Prostate gland (tissue), 2 donors: ENCODE measurements at regions not wholly inside any gene's neighbourhood (a gene's known extent, or its start where the extent isn't known, plus 50 kb on each side); places are given as distances from the start of the nearest gene placed in this dataset.

Experiments
- DNase-seq: peaks from one replicate; pipeline ENCODE4 v3.0.0-alpha.2; 2019; ENCODE audit warnings: low spot score
- H3K27ac ChIP-seq, 2 donors: fragments of 200-600 bp; sonication (generic); 2 replicates each; pipeline ENCODE4 v1.5.1; 2017 to 2019
- H3K27me3 ChIP-seq: fragments of 200-600 bp; sonication (generic); replicated peaks from 2 replicates; pipeline ENCODE4 v1.5.1; 2019; ENCODE audit not compliant: insufficient read depth
- H3K36me3 ChIP-seq, 2 donors: fragments of 200-600 bp; sonication (generic); 1 replicate in 1 of 2; 2 replicates in 1 of 2; pipeline versions ENCODE4 v1.5.1 to v1.8.1; 2017 to 2019
- H3K4me1 ChIP-seq: fragments of 200-600 bp; sonication (generic); replicated peaks from 2 replicates; pipeline ENCODE4 v1.5.1; 2019
- H3K4me3 ChIP-seq, 2 donors: fragments of 200-600 bp; sonication (generic); 2 replicates each; pipeline ENCODE4 v1.5.1; 2017 to 2019
- H3K9me3 ChIP-seq: fragments of 200-600 bp; sonication (generic); 2 replicates; pipeline ENCODE4 v1.5.1; 2017
- POLR2A ChIP-seq: fragments of 450-650 bp; IDR thresholded peaks from one replicate; pipeline ENCODE4 v1.6.1; 2016; ENCODE audit warnings: antibody characterized with exemption, mild to moderate bottlenecking
- POLR2AphosphoS5 ChIP-seq: sonication (generic); formaldehyde crosslinking; IDR thresholded peaks from one replicate; pipeline ENCODE4 v1.6.1; 2017; ENCODE audit warnings: antibody characterized with exemption
- WGBS: methylation state at CpG from one replicate; pipeline ENCODE4 v1.1.5; 2018; 5-methylcytosine and 5-hydroxymethylcytosine counted together
- intact Hi-C: fragments of 100-400 bp; cut with DNase I; formaldehyde crosslinking; loops from one replicate; pipeline ENCODE4 v1.14.2; 2022
- TF ChIP-seq, protein P1 (sequence below), 4 experiments: fragments of 200-600 bp in 2 of 4; fragments of 450-650 bp in 2 of 4; sonication (generic) in 2 of 4; IDR thresholded peaks; 1 replicate in 3 of 4; 2 replicates in 1 of 4; pipeline ENCODE4 v1.5.1; 2016 to 2019; ENCODE audit warnings: antibody characterized with exemption in 4 of 4, mild to moderate bottlenecking in 2 of 4, moderate library complexity in 2 of 4

DNA sequence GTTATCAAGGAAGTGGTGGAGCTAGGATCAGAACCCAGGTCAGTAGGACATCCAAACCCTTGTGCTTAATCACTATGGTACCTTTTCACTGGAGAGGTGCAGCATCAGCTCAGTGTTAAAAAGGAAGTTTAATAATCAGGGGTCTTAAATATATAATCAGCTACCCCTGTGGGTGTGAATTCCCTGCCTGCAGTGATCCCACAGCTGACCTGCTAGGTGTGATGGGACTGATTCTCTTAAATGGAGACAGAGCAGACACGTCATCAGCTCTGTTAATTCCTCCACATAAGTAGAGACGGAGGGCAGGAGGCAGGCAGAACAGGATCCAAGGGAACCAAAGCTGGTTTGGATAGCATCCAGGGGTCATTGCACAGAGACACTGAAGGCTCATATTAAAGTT is 154.1 kb upstream of the CRBN start:
- no peak overlapping the region for H3K27ac ChIP-seq
- no peaks in the 10 kb centered on the region for H3K27me3 ChIP-seq
- DNase-seq = no peak
- no peaks in the 10 kb centered on the region for H3K4me1 ChIP-seq
- WGBS = 79% methylated on average over 2 of the region's 2 CpGs
- H3K36me3 ChIP-seq = no peaks in the 10 kb centered on the region
- H3K9me3 ChIP-seq = no peaks in the 10 kb centered on the region
- TF ChIP-seq, protein P1, sequence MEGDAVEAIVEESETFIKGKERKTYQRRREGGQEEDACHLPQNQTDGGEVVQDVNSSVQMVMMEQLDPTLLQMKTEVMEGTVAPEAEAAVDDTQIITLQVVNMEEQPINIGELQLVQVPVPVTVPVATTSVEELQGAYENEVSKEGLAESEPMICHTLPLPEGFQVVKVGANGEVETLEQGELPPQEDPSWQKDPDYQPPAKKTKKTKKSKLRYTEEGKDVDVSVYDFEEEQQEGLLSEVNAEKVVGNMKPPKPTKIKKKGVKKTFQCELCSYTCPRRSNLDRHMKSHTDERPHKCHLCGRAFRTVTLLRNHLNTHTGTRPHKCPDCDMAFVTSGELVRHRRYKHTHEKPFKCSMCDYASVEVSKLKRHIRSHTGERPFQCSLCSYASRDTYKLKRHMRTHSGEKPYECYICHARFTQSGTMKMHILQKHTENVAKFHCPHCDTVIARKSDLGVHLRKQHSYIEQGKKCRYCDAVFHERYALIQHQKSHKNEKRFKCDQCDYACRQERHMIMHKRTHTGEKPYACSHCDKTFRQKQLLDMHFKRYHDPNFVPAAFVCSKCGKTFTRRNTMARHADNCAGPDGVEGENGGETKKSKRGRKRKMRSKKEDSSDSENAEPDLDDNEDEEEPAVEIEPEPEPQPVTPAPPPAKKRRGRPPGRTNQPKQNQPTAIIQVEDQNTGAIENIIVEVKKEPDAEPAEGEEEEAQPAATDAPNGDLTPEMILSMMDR (IDR thresholded peaks at IDR 0.05) = no peak
- TF ChIP-seq POLR2AphosphoS5 (no peak), POLR2A (no peak)
- intact Hi-C loops = no loop called here
- no peak overlapping the region for H3K4me3 ChIP-seq

DNA sequence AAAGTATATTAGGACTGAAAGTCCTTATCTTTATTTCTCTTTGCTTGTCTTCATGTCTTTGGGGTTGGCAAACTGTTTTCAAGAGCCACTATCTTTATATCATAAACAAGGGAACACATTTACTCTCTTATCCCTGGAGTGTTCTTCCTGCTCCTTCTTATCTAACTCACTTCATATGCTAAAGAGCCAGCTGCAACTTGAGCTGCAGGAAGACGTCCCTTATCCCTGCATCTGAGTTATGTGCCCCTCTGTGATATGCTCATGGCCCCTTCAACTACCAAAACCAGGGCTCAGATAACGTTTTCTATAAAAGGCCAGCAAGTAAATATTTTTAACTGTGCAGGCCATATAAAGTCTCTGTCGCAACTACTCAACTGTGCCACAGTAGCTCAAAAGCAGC is 137.0 kb upstream of the CRBN start:
- 49% methylated on average over 3 of the region's 3 CpGs for WGBS
- TF ChIP-seq POLR2A = no peak
- no peak for TF ChIP-seq POLR2AphosphoS5
- TF ChIP-seq, protein P1 (IDR thresholded peaks at IDR 0.05) = no peak
- H3K27ac ChIP-seq = no peak overlapping the region
- H3K4me1 ChIP-seq = no peaks in the 10 kb centered on the region
- H3K27me3 ChIP-seq = no peaks in the 10 kb centered on the region
- H3K4me3 ChIP-seq = no peak overlapping the region
- H3K36me3 ChIP-seq = no peaks in the 10 kb centered on the region
- H3K9me3 ChIP-seq = no peaks in the 10 kb centered on the region
- intact Hi-C loops = no loop called here
- no peak for DNase-seq

DNA sequence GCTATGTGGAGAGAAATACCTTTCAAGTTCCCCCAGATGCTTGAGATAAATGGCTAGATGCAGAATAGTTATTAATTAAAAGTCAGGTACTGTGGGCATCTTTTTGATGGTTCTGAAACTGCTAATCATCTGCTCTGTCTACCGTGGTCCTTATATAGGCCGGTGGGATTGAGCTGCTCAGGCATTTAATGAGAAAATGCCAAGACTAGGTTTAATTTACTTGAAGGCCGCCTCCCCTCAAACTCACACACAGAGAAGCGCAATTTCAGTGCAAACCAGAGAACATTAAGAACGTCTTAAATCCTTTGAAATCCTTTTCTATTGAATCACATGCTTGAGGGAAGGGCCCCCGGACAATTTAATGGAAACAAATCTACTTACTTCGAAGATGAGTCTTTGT is 136.4 kb upstream of the CRBN start:
- no peaks in the 10 kb centered on the region for H3K9me3 ChIP-seq
- TF ChIP-seq, protein P1 (IDR thresholded peaks at IDR 0.05) = no peak
- no peak for TF ChIP-seq POLR2AphosphoS5
- TF ChIP-seq POLR2A = no peak

DNA sequence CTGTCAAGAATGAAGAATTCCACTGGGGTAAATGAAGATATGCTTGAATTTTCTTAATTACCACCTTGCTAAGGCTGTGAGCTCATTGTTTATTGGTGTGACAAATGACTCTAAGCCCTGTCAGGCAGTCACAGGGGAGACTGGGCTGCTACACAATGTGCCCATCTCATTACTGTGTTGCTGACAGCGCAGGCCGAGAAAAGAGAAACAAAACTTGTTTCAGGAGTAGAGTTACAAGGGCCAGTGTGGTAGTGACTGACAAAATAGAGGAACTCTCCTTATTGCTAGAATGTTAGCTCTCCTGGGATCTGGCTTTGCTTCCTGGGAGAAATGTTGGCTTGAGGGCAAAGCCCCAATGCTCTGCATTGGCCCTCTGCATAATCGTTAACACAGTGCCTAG is 130.4 kb upstream of the CRBN start:
- Histone ChIP-seq H3K36me3 (no peaks in the 10 kb centered on the region), H3K4me1 (no peaks in the 10 kb centered on the region), H3K4me3 (no peak overlapping the region), H3K9me3 (no peaks in the 10 kb centered on the region), H3K27ac (no peak overlapping the region), H3K27me3 (no peaks in the 10 kb centered on the region)
- 58% methylated on average over 3 of the region's 3 CpGs for WGBS
- TF ChIP-seq, protein P1 (IDR thresholded peaks at IDR 0.05) = no peak
- TF ChIP-seq POLR2AphosphoS5 (no peak), POLR2A (no peak)
- DNase-seq = no peak
- intact Hi-C loops = no loop called here

More for the DNA sequence above, 136.4 kb upstream of the CRBN start:
- 49% methylated on average over 7 of the region's 7 CpGs for WGBS
- H3K27me3 ChIP-seq = no peaks in the 10 kb centered on the region
- no peaks in the 10 kb centered on the region for H3K36me3 ChIP-seq
- intact Hi-C loops = no loop called here
- H3K4me3 ChIP-seq = no peak overlapping the region
- H3K27ac ChIP-seq = no peak overlapping the region
- DNase-seq = no peak
- H3K4me1 ChIP-seq = no peaks in the 10 kb centered on the region

DNA sequence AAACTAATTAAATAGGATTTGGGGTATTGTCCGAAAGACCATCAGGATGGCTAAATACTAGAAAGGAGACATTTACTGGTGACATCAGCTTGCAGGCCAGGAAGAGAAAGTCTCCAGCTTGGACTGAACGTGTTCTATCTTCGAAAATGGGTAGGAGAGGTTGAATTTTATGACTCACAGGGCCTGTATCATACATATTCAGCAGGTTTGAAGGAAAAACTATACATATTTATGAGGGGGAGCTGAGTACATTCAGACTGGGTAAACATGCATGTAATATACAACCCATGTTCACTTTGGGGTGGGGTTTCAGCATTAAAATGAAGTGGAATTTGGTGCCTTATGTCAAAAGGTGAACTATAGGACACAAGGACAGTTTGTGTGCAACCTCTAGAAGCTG is 129.3 kb upstream of the CRBN start:
- no peaks in the 10 kb centered on the region for H3K4me1 ChIP-seq
- H3K9me3 ChIP-seq = no peaks in the 10 kb centered on the region
- WGBS = 90% methylated on average over 3 of the region's 3 CpGs
- H3K27me3 ChIP-seq = no peaks in the 10 kb centered on the region
- H3K4me3 ChIP-seq = no peak overlapping the region
- no peak for TF ChIP-seq POLR2AphosphoS5
- TF ChIP-seq, protein P1 (IDR thresholded peaks at IDR 0.05) = no peak
- TF ChIP-seq POLR2A = no peak
- intact Hi-C loops = no loop called here
- no peak for DNase-seq
- no peak overlapping the region for H3K27ac ChIP-seq
- H3K36me3 ChIP-seq = no peaks in the 10 kb centered on the region
